Astrocyte of the spinal cord (primary cell): ENCODE measurements at regions not wholly inside any gene's neighbourhood (a gene's known extent, or its start where the extent isn't known, plus 50 kb on each side); places are given as distances from the start of the nearest gene placed in this dataset.
A peak's percentile ranks its signal among the peaks of the same experiment; 100 is the strongest.

Experiments used
- DNase-seq: peaks from one replicate; pipeline ENCODE4 v3.0.0; 2011; ENCODE audit warnings: low read depth, low spot score
- H3K4me3 ChIP-seq: 2 replicates; pipeline ENCODE4 v1.5.1; 2011; ENCODE audit warnings: low read depth, mild to moderate bottlenecking, low read length, moderate library complexity
- in situ Hi-C: cut with HindIII; loops from 2 replicates; pipeline ENCODE4 v1.10.0; 2017; ENCODE audit warnings: low sequenced_read_pairs
- TF ChIP-seq, protein P1 (sequence below): IDR thresholded peaks from 2 replicates; pipeline ENCODE4 v1.5.1; 2012; ENCODE audit warnings: low read depth, mild to moderate bottlenecking, low read length, inconsistent platforms

DNA sequence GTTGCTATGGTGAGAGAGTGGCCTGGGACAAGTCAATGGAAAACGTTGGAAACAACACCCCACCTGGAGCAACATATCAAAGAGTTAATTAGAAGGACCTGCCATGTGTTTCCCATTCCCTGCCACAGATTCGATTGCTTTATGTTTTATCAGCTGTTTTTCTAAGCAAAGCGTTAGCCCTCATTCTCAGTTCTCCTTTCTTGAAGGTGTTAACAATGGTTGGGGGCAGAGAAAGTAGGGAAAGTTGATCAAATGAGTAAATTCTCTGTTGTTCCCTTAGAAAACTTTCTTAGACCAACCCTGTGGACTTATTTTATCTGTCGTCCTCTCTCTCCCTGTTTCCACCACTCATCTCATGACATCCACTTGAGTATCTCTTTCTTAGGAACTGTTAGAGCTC lies 102.5 kb downstream of the ADAMTS15 start:
- H3K4me3 ChIP-seq, result no peak overlapping the region
- TF ChIP-seq, protein P1, sequence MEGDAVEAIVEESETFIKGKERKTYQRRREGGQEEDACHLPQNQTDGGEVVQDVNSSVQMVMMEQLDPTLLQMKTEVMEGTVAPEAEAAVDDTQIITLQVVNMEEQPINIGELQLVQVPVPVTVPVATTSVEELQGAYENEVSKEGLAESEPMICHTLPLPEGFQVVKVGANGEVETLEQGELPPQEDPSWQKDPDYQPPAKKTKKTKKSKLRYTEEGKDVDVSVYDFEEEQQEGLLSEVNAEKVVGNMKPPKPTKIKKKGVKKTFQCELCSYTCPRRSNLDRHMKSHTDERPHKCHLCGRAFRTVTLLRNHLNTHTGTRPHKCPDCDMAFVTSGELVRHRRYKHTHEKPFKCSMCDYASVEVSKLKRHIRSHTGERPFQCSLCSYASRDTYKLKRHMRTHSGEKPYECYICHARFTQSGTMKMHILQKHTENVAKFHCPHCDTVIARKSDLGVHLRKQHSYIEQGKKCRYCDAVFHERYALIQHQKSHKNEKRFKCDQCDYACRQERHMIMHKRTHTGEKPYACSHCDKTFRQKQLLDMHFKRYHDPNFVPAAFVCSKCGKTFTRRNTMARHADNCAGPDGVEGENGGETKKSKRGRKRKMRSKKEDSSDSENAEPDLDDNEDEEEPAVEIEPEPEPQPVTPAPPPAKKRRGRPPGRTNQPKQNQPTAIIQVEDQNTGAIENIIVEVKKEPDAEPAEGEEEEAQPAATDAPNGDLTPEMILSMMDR, result no peak
- no peak for DNase-seq
- in situ Hi-C loops, result no loop called here

DNA sequence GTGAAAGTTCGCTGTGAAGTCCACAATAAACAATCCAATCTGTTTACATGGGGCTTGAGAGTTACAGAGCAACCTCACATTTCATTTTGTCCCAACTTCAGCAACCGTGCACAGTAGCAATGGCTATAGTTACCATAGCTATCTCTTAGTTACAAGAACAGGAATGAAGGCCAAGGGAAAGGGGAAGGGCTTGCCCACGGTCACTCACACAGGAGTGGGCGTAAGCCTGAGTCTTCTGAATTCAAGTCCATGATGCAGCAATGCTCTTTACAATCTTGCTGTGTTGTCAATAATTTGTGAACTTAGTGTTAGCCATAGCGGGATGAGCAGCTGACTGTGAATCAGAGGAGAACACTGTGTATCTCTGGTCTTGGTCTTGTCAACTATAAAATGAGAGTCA lies 102.9 kb downstream of the ADAMTS15 start:
- in situ Hi-C loops, result no loop called here
- TF ChIP-seq, protein P1, result no peak
- no peak for DNase-seq
- H3K4me3 ChIP-seq, result no peak overlapping the region

DNA sequence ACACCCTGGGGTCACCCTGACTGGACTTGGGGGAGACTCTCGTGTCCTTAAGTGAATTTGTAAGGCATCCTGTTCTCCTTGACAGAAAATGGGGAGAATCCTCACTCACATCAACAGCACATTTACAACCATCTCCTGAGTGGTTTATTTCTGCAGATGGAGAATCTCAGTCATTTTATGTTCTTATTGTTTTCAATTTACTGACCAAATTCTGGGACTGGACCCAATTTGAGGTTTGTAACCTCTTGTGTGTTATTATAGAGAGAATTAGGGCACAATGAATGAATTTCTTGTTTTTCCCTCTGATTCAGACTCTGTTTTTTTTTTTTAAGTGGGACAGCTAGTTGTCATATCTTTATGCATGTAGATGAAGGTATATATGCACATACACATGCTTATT lies 104.9 kb downstream of the ADAMTS15 start:
- DNase-seq, result peak; percentile 76
- TF ChIP-seq, protein P1, result no peak
- in situ Hi-C loops, result no loop called here
- H3K4me3 ChIP-seq, result no peak overlapping the region

DNA sequence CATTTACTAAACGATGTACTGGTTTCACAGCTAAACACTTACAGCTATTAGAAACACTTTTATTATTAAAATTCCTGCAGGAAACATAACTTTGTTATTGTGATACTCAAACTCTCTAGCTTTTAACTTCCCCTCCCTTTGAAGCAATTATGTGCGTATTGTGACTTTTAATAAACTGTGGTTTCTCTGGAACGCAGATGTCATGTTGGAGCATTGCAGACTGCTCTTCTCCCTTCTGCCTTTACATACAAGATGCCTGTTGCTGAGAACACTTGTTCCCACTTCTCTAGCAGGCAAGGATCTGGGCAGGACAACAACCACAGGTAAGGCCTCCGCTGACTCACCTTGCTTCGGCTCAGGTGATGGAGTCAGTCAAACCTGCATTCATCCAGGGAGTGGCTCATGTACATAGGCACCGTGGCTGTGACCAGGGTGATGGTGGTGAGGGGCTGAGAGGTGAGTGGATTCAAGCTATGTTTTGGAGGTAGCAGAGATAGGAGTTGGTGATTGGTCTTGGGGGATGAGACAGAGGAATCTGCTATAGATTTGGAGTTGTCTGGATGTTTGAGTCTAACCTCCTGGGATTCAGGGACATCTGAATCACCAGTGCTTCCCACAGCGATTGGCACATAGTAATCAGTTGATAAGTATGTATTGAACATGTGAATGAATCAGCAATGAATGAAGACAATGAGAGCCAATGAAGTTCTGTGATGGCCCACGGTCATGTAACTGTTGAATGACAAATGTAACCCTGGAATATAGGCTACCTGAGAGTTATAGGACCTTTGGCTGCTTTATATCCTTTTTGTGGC lies 106.0 kb downstream of the ADAMTS15 start:
- no peak for DNase-seq
- in situ Hi-C loops, result no loop called here
- TF ChIP-seq, protein P1, result no peak
- H3K4me3 ChIP-seq, result no peak overlapping the region

DNA sequence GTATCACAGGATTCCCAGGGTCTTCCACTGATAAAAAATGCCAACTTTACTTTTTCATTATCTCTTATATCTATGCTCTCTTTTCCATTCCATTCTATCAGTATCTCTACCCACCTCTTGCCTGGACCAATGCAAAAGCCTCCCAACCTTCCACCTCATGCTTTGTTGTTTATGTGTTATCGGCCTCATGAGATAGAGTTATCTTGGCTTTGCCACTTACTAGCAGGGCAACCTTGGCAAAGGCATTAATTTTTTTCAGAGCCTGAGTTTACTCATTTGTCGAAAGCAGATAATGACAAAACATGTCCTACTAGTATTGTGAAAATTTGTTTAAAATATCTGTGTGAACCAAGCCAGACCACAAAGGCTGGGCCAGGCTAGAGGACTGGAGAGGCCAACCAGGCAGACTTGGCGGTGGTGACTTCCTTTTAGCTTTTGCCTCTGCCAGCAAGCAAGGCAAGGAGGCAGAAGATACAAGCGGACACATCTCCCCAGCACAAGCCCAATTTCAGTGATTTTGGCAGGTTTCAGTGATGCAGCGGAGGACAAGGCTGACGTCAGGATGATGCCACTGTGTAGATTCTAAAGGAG lies 106.9 kb downstream of the ADAMTS15 start:
- in situ Hi-C loops, result no loop called here
- peak; percentile 12 for DNase-seq
- TF ChIP-seq, protein P1, result no peak
- no peak overlapping the region for H3K4me3 ChIP-seq

DNA sequence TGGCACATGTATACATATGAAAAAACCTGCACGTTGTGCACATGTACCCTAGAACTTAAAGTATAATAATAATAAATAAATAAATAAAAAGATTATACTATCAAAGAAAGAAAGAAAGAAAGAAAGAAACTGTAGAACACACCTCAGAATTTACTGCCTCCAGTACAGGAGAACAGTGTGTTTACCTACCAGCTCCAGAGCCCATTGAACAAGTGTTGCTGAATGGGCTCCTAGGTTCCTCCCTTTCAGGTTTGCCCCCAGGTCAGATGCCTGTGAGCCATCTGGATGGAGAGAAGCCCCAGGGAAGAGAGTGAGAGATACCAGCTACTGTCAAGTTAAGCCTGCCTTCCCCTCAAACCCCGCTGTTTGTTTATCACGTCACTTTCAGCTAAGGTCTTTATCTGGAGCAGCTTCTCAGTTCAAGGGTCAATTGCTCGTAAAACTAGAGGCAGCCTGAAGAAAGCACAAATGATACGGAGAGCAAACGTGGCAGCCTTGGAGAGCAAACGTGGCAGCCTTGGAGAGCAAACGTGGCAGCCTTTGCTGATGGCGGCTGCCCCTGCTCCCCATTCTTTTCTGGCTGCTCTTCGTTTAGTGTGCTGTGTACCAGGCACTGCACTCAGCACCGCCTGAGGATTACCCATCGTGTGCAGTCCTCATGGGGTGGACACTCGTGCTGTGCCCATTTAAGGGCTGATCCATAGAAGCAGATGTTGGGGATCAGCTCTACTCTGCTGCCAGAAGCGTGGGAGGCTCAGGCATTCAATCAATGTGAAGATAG lies 111.7 kb downstream of the ADAMTS15 start:
- no peak for DNase-seq
- TF ChIP-seq, protein P1, result no peak

More for the DNA sequence above, 111.7 kb downstream of the ADAMTS15 start:
- in situ Hi-C loops, result no loop called here
- H3K4me3 ChIP-seq, result no peak overlapping the region
